Esophagus mucosa (tissue), 1 donor: ENCODE measurements at regions not wholly inside any gene's neighbourhood (a gene's known extent, or its start where the extent isn't known, plus 50 kb on each side); places are given as distances from the start of the nearest gene placed in this dataset.
A peak's percentile ranks its signal among the peaks of the same experiment; 100 is the strongest.
"Not testable (repeated sequence)": the region's sequence is repeated elsewhere in the genome, so short reads cannot be mapped to it uniquely, and the experiment has no call there.

ENCODE experiments used
- ATAC-seq: fragments of 200-7000 bp; cut with Tn5 transposase; one replicate; pipeline ENCODE4 v1.9.1; 2020
- donor health status: DM: yes; HTN: yes; CAD: no.

- ATAC-seq, result not testable (repeated sequence)
Observed at GRCh38 chr5:128735656-128736055, 197.6 kb upstream of the FBN2 start.

- no peak for ATAC-seq
Observed at GRCh38 chr5:128736553-128736952, 198.5 kb upstream of the FBN2 start.

- ATAC-seq, result no peak
Observed at GRCh38 chr5:128749136-128749898, 211.3 kb upstream of the FBN2 start.

- ATAC-seq, result no peak
Observed at GRCh38 chr5:128750155-128750554, 212.1 kb upstream of the FBN2 start.

- ATAC-seq, result no peak
Observed at GRCh38 chr5:128757196-128757959, 207.9 kb upstream of the SLC27A6 start.

- no peak for ATAC-seq
Observed at GRCh38 chr5:128762661-128763306, 202.5 kb upstream of the SLC27A6 start.

- no peak for ATAC-seq
Observed at GRCh38 chr5:128763321-128763720, 202.0 kb upstream of the SLC27A6 start.

GRCh38 chr5:128764601-128765310 lies 200.5 kb upstream of the SLC27A6 start:
- no peak for ATAC-seq

GRCh38 chr5:128765448-128766061 lies 199.7 kb upstream of the SLC27A6 start:
- no peak for ATAC-seq

GRCh38 chr5:128766406-128766805 lies 198.9 kb upstream of the SLC27A6 start:
- no peak for ATAC-seq

GRCh38 chr5:128770907-128771306 lies 194.4 kb upstream of the SLC27A6 start:
- ATAC-seq, result no peak

GRCh38 chr5:128772356-128772755 lies 192.9 kb upstream of the SLC27A6 start:
- no peak for ATAC-seq

GRCh38 chr5:128773378-128773777 lies 191.9 kb upstream of the SLC27A6 start:
- no peak for ATAC-seq

- ATAC-seq, result no peak
Observed at GRCh38 chr5:128774605-128775004, 190.7 kb upstream of the SLC27A6 start.

GRCh38 chr5:128775558-128775957 lies 189.7 kb upstream of the SLC27A6 start:
- ATAC-seq, result no peak

GRCh38 chr5:128777052-128777451 lies 188.2 kb upstream of the SLC27A6 start:
- ATAC-seq, result no peak

- no peak for ATAC-seq
Observed at GRCh38 chr5:128778474-128778873, 186.8 kb upstream of the SLC27A6 start.

- ATAC-seq, result peak; percentile 94
Observed at GRCh38 chr5:128782446-128782845, 182.8 kb upstream of the SLC27A6 start.

GRCh38 chr5:128784726-128785125 lies 180.6 kb upstream of the SLC27A6 start:
- ATAC-seq, result no peak

- ATAC-seq, result no peak
Observed at GRCh38 chr5:128791312-128791711, 174.0 kb upstream of the SLC27A6 start.

- ATAC-seq, result no peak
Observed at GRCh38 chr5:128796506-128796905, 168.8 kb upstream of the SLC27A6 start.

GRCh38 chr5:128798871-128799270 lies 166.4 kb upstream of the SLC27A6 start:
- no peak for ATAC-seq
